GM19467 (cell line): ENCODE measurements at regions not wholly inside any gene's neighbourhood (a gene's known extent, or its start where the extent isn't known, plus 50 kb on each side); places are given as distances from the start of the nearest gene placed in this dataset.

Source experiments
- ATAC-seq: cut with Tn5 transposase; IDR thresholded peaks from one replicate; pipeline ENCODE4 v1.9.1; 2021; ENCODE audit warnings: mild to moderate bottlenecking, moderate library complexity; ENCODE audit not compliant: unreplicated experiment

- ATAC-seq = no peak
Observed at GRCh38 chr9:75397836-75398235, 309.5 kb downstream of the OSTF1 start.

GRCh38 chr9:75408391-75408790 is 320.1 kb downstream of the OSTF1 start:
- ATAC-seq = no peak

- no peak for ATAC-seq
Observed at GRCh38 chr9:75410405-75410804, 322.1 kb downstream of the OSTF1 start.

GRCh38 chr9:75414371-75415160 is 326.3 kb downstream of the OSTF1 start:
- ATAC-seq = no peak

- no peak for ATAC-seq
Observed at GRCh38 chr9:75417471-75417870, 329.2 kb downstream of the OSTF1 start.

- peak; percentile 84 for ATAC-seq
Observed at GRCh38 chr9:75418518-75418917, 330.2 kb downstream of the OSTF1 start.

- ATAC-seq = no peak
Observed at GRCh38 chr9:75422944-75423522, 334.7 kb downstream of the OSTF1 start.

- ATAC-seq = no peak
Observed at GRCh38 chr9:75429531-75430475, 341.5 kb downstream of the OSTF1 start.

GRCh38 chr9:75431375-75431774 is 343.1 kb downstream of the OSTF1 start:
- no peak for ATAC-seq

GRCh38 chr9:75432386-75432785 is 344.1 kb downstream of the OSTF1 start:
- ATAC-seq = no peak

- no peak for ATAC-seq
Observed at GRCh38 chr9:75432888-75433287, 344.6 kb downstream of the OSTF1 start.

- no peak for ATAC-seq
Observed at GRCh38 chr9:75438716-75439115, 350.4 kb downstream of the OSTF1 start.

- ATAC-seq = no peak
Observed at GRCh38 chr9:75440914-75441313, 352.6 kb downstream of the OSTF1 start.

- no peak for ATAC-seq
Observed at GRCh38 chr9:75445144-75445543, 356.8 kb downstream of the OSTF1 start.

GRCh38 chr9:75447281-75447680 is 359.0 kb downstream of the OSTF1 start:
- no peak for ATAC-seq

GRCh38 chr9:75448281-75448680 is 360.0 kb downstream of the OSTF1 start:
- no peak for ATAC-seq

GRCh38 chr9:75448955-75449354 is 360.6 kb downstream of the OSTF1 start:
- no peak for ATAC-seq

GRCh38 chr9:75451045-75451444 is 362.7 kb downstream of the OSTF1 start:
- no peak for ATAC-seq

- ATAC-seq = no peak
Observed at GRCh38 chr9:75451505-75451904, 363.2 kb downstream of the OSTF1 start.

- no peak for ATAC-seq
Observed at GRCh38 chr9:75452512-75452911, 364.2 kb downstream of the OSTF1 start.

GRCh38 chr9:75454043-75454442 is 365.7 kb downstream of the OSTF1 start:
- no peak for ATAC-seq

- ATAC-seq = no peak
Observed at GRCh38 chr9:75454891-75455290, 366.6 kb downstream of the OSTF1 start.
